HG02610 (cell line): ENCODE measurements at regions not wholly inside any gene's neighbourhood (a gene's known extent, or its start where the extent isn't known, plus 50 kb on each side); places are given as distances from the start of the nearest gene placed in this dataset.
A peak's percentile ranks its signal among the peaks of the same experiment; 100 is the strongest.
"Not testable (repeated sequence)": the region's sequence is repeated elsewhere in the genome, so short reads cannot be mapped to it uniquely, and the experiment has no call there.

Experiments
- ATAC-seq: cut with Tn5 transposase; IDR thresholded peaks from one replicate; pipeline ENCODE4 v1.9.1; 2021; ENCODE audit warnings: mild to moderate bottlenecking, moderate library complexity; ENCODE audit not compliant: unreplicated experiment

- ATAC-seq: no peak
Observed at GRCh38 chr12:91769736-91770135, 375.9 kb downstream of the BTG1 start.

- ATAC-seq: no peak
Observed at GRCh38 chr12:91767237-91767636, 378.4 kb downstream of the BTG1 start.

- no peak for ATAC-seq
Observed at GRCh38 chr12:91766454-91766853, 379.2 kb downstream of the BTG1 start.

GRCh38 chr12:91763654-91764370, 381.8 kb downstream of the BTG1 start:
- no peak for ATAC-seq

GRCh38 chr12:91753649-91754048, 392.0 kb downstream of the BTG1 start:
- ATAC-seq: no peak

- no peak for ATAC-seq
Observed at GRCh38 chr12:91746976-91747375, 398.7 kb downstream of the BTG1 start.

- ATAC-seq: no peak
Observed at GRCh38 chr12:91744597-91744996, 401.0 kb downstream of the BTG1 start.

GRCh38 chr12:91743704-91744321, 401.8 kb downstream of the BTG1 start:
- no peak for ATAC-seq

- ATAC-seq: no peak
Observed at GRCh38 chr12:91743280-91743679, 402.4 kb downstream of the BTG1 start.

- no peak for ATAC-seq
Observed at GRCh38 chr12:91741932-91742331, 403.7 kb downstream of the BTG1 start.

- not testable (repeated sequence) for ATAC-seq
Observed at GRCh38 chr12:91733846-91734245, 411.8 kb downstream of the BTG1 start.

- ATAC-seq: no peak
Observed at GRCh38 chr12:91732086-91732485, 413.6 kb downstream of the BTG1 start.

- no peak for ATAC-seq
Observed at GRCh38 chr12:91729543-91729942, 416.1 kb downstream of the BTG1 start.

- no peak for ATAC-seq
Observed at GRCh38 chr12:91723191-91723590, 422.5 kb downstream of the BTG1 start.

- ATAC-seq: peak; percentile 95
Observed at GRCh38 chr12:91722072-91722471, 423.6 kb downstream of the BTG1 start.

GRCh38 chr12:91721023-91721422, 424.6 kb downstream of the BTG1 start:
- ATAC-seq: no peak

- ATAC-seq: no peak
Observed at GRCh38 chr12:91718326-91718725, 427.3 kb downstream of the BTG1 start.

GRCh38 chr12:91717804-91718203, 427.8 kb downstream of the BTG1 start:
- no peak for ATAC-seq

GRCh38 chr12:91711925-91712324, 433.7 kb downstream of the BTG1 start:
- ATAC-seq: not testable (repeated sequence)

- no peak for ATAC-seq
Observed at GRCh38 chr12:91706466-91706865, 439.2 kb downstream of the BTG1 start.

GRCh38 chr12:91704446-91704845, 441.2 kb downstream of the BTG1 start:
- no peak for ATAC-seq

- ATAC-seq: no peak
Observed at GRCh38 chr12:91703491-91704283, 442.0 kb downstream of the BTG1 start.
